ENCODE measurements at regions not wholly inside any gene's neighbourhood (a gene's known extent, or its start where the extent isn't known, plus 50 kb on each side); places are given as distances from the start of the nearest gene placed in this dataset.

- ChIA-PET POLR2A (no interaction called here), CTCF (no interaction called here)
- H3K4me1 ChIP-seq (ENCODE audit: insufficient read depth, low read length), result no peaks in the 10 kb centered on the region
- H3K36me3 ChIP-seq (ENCODE audit: insufficient read depth, low read length), result no peaks in the 10 kb centered on the region
- Mint-ChIP-seq H3K4me3 (no peak overlapping the region), H3K27me3 (no peaks in the 10 kb centered on the region), H3K36me3 (ENCODE audit: low read depth) (no peaks in the 10 kb centered on the region), H3K4me1 (ENCODE audit: low read depth) (no peaks in the 10 kb centered on the region), H3K27ac (no peak overlapping the region), H3K9me3 (no peaks in the 10 kb centered on the region)
- DNase-seq (no peak), ATAC-seq (ENCODE audit: poor library complexity) (no peak)
- H3K4me3 ChIP-seq (ENCODE audit: low read length), result no peak overlapping the region
- no peak for TF ChIP-seq CTCF (IDR thresholded peaks at IDR 0.05)
- no peak overlapping the region for H3K27ac ChIP-seq (ENCODE audit: low read depth in 1 of 2, low read length in 2 of 2)
- H3K9me3 ChIP-seq (ENCODE audit: control insufficient read depth in 1 of 2, insufficient read depth in 1 of 2, low read length in 2 of 2), result peaks cover 3 to 4% of the 10 kb centered on the region in 2 experiments
- intact Hi-C loops (cut with DNase I, micrococcal nuclease), result no loop called here
- H3K27me3 ChIP-seq (ENCODE audit: control insufficient read depth in 1 of 2, insufficient read depth in 2 of 2, low read length in 2 of 2), result no peaks in the 10 kb centered on the region
These were observed 897.5 kb downstream of the TLE1 start for GRCh38 chr9:80791836-80792235.

GRCh38 chr9:80790764-80791163 lies 898.6 kb downstream of the TLE1 start:
- H3K27ac ChIP-seq (ENCODE audit: low read depth in 1 of 2, low read length in 2 of 2), result no peak overlapping the region
- Mint-ChIP-seq H3K27me3 (no peaks in the 10 kb centered on the region), H3K4me3 (no peak overlapping the region), H3K27ac (no peak overlapping the region), H3K9me3 (no peaks in the 10 kb centered on the region), H3K4me1 (ENCODE audit: low read depth) (no peaks in the 10 kb centered on the region), H3K36me3 (ENCODE audit: low read depth) (no peaks in the 10 kb centered on the region)
- no peaks in the 10 kb centered on the region for H3K27me3 ChIP-seq (ENCODE audit: control insufficient read depth in 1 of 2, insufficient read depth in 2 of 2, low read length in 2 of 2)
- intact Hi-C loops (cut with DNase I, micrococcal nuclease), result no loop called here
- H3K36me3 ChIP-seq (ENCODE audit: insufficient read depth, low read length), result no peaks in the 10 kb centered on the region
- CTCF ChIA-PET, result no interaction called here
- no peak for TF ChIP-seq CTCF (IDR thresholded peaks at IDR 0.05)
- peaks cover 3 to 4% of the 10 kb centered on the region in 2 experiments for H3K9me3 ChIP-seq (ENCODE audit: control insufficient read depth in 1 of 2, insufficient read depth in 1 of 2, low read length in 2 of 2)
- ATAC-seq (ENCODE audit: poor library complexity) (no peak), DNase-seq (no peak)
- no peak overlapping the region for H3K4me3 ChIP-seq (ENCODE audit: low read length)
- H3K4me1 ChIP-seq (ENCODE audit: insufficient read depth, low read length), result no peaks in the 10 kb centered on the region
- POLR2A ChIA-PET, result no interaction called here

GRCh38 chr9:80789831-80790230 lies 899.5 kb downstream of the TLE1 start:
- Mint-ChIP-seq H3K9me3 (no peaks in the 10 kb centered on the region), H3K4me1 (ENCODE audit: low read depth) (no peaks in the 10 kb centered on the region), H3K27ac (no peak overlapping the region), H3K36me3 (ENCODE audit: low read depth) (no peaks in the 10 kb centered on the region), H3K4me3 (no peak overlapping the region), H3K27me3 (no peaks in the 10 kb centered on the region)
- intact Hi-C loops (cut with DNase I, micrococcal nuclease), result no loop called here
- no peak for TF ChIP-seq CTCF (IDR thresholded peaks at IDR 0.05)
- POLR2A ChIA-PET, result no interaction called here
- Histone ChIP-seq H3K9me3 (ENCODE audit: control insufficient read depth in 1 of 2, insufficient read depth in 1 of 2, low read length in 2 of 2) (peaks cover 3 to 4% of the 10 kb centered on the region in 2 experiments), H3K27me3 (ENCODE audit: control insufficient read depth in 1 of 2, insufficient read depth in 2 of 2, low read length in 2 of 2) (no peaks in the 10 kb centered on the region), H3K4me1 (ENCODE audit: insufficient read depth, low read length) (no peaks in the 10 kb centered on the region), H3K27ac (ENCODE audit: low read depth in 1 of 2, low read length in 2 of 2) (no peak overlapping the region), H3K36me3 (ENCODE audit: insufficient read depth, low read length) (no peaks in the 10 kb centered on the region), H3K4me3 (ENCODE audit: low read length) (no peak overlapping the region)
- DNase-seq (no peak), ATAC-seq (ENCODE audit: poor library complexity) (no peak)
- CTCF ChIA-PET, result no interaction called here

Data from CD4-positive, alpha-beta T cell (primary cell).